CD4-positive, alpha-beta T cell treated with Interleukin-17A for 4 hours (primary cell): ENCODE measurements at regions not wholly inside any gene's neighbourhood (a gene's known extent, or its start where the extent isn't known, plus 50 kb on each side); places are given as distances from the start of the nearest gene placed in this dataset.
"Not testable (repeated sequence)": the region's sequence is repeated elsewhere in the genome, so short reads cannot be mapped to it uniquely, and the experiment has no call there.

Experiments
- DNase-seq: peaks from one replicate; pipeline ENCODE4 v3.0.0-alpha.2; 2020; ENCODE audit warnings: mixed read lengths

GRCh38 chr11:81870066-81870412, 863.6 kb downstream of the FAM181B start:
- DNase-seq: no peak

- peak; percentile 78 for DNase-seq
Observed at GRCh38 chr11:81869351-81870065, 864.2 kb downstream of the FAM181B start.

- DNase-seq: no peak
Observed at GRCh38 chr11:81866896-81867295, 866.8 kb downstream of the FAM181B start.

- no peak for DNase-seq
Observed at GRCh38 chr11:81857386-81857785, 876.3 kb downstream of the FAM181B start.

GRCh38 chr11:81853791-81854190, 879.9 kb downstream of the FAM181B start:
- DNase-seq: no peak

- DNase-seq: no peak
Observed at GRCh38 chr11:81852896-81853295, 880.8 kb downstream of the FAM181B start.

- no peak for DNase-seq
Observed at GRCh38 chr11:81840380-81840779, 893.3 kb downstream of the FAM181B start.

GRCh38 chr11:81839976-81840375, 893.7 kb downstream of the FAM181B start:
- no peak for DNase-seq

- DNase-seq: no peak
Observed at GRCh38 chr11:81839016-81839415, 894.6 kb downstream of the FAM181B start.

GRCh38 chr11:81829976-81830375, 903.7 kb downstream of the FAM181B start:
- no peak for DNase-seq

- no peak for DNase-seq
Observed at GRCh38 chr11:81825346-81825745, 908.3 kb downstream of the FAM181B start.

- no peak for DNase-seq
Observed at GRCh38 chr11:81819462-81819861, 914.2 kb downstream of the FAM181B start.

- no peak for DNase-seq
Observed at GRCh38 chr11:81804858-81805257, 928.8 kb downstream of the FAM181B start.

GRCh38 chr11:81802591-81802990, 931.1 kb downstream of the FAM181B start:
- DNase-seq: no peak

- no peak for DNase-seq
Observed at GRCh38 chr11:81792416-81792815, 941.2 kb downstream of the FAM181B start.

- DNase-seq: peak; percentile 4
Observed at GRCh38 chr11:81787584-81788049, 946.0 kb downstream of the FAM181B start.

- DNase-seq: no peak
Observed at GRCh38 chr11:81772166-81772565, 961.5 kb downstream of the FAM181B start.

- not testable (repeated sequence) for DNase-seq
Observed at GRCh38 chr11:81769906-81770305, 963.8 kb downstream of the FAM181B start.

GRCh38 chr11:81756864-81757595, 976.6 kb downstream of the FAM181B start:
- no peak for DNase-seq

GRCh38 chr11:81749245-81749644, 984.4 kb downstream of the FAM181B start:
- DNase-seq: no peak

GRCh38 chr11:81744336-81745116, 989.1 kb downstream of the FAM181B start:
- DNase-seq: no peak

- no peak for DNase-seq
Observed at GRCh38 chr11:81725701-81726100, 1008.0 kb downstream of the FAM181B start.

- no peak for DNase-seq
Observed at GRCh38 chr11:81717695-81718094, 1016.0 kb downstream of the FAM181B start.

- DNase-seq: no peak
Observed at GRCh38 chr11:81707881-81708280, 1025.8 kb downstream of the FAM181B start.
